Skin of body (tissue), 1 donor: ENCODE measurements at regions not wholly inside any gene's neighbourhood (a gene's known extent, or its start where the extent isn't known, plus 50 kb on each side); places are given as distances from the start of the nearest gene placed in this dataset.
"Not testable (repeated sequence)": the region's sequence is repeated elsewhere in the genome, so short reads cannot be mapped to it uniquely, and the experiment has no call there.

ENCODE experiments used
- DNase-seq: peaks from one replicate; lab custom pipeline; 2025; lab: John Stamatoyannopoulos, UW

GRCh38 chr6:140011537-140011936 is 637.1 kb upstream of the CITED2 start:
- DNase-seq, result no peak

DNA sequence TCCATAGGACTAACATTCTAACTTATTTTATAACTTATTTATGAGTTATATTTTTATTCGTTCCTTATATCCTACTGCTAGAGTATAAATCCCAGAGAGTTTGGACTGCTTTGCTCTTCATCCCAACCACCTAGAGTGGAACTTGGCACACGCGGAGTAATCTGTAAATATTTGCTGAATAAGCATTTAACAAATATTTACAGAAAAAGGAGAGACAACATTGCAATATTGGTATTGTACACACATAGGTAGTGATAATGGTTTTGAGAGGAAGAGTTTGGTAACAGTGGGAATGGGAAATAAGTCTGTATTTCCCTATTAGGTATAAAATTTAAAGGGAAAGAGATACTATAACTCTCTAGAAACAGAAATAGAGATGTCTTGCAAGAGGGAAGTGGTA is 634.8 kb upstream of the CITED2 start:
- DNase-seq, result no peak

DNA sequence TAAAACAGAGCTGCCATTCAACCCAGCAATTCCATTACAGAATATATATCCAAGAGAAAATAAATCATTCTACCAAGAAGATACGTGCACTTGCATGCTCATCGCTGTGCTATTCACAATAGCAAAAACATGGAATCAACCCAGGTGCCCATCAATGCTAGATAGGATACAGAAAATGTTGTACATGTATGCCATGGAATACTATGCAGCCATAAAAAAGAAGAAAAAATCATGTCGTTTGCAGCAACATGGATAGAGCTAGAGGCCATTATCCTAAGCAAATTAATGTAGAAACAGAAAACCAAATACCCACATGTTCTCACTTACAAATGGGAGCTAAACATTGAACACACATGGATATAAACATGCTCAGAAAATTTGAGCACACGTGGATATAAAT is 633.1 kb upstream of the CITED2 start:
- DNase-seq, result no peak

GRCh38 chr6:140003217-140003616 is 628.8 kb upstream of the CITED2 start:
- DNase-seq, result no peak

DNA sequence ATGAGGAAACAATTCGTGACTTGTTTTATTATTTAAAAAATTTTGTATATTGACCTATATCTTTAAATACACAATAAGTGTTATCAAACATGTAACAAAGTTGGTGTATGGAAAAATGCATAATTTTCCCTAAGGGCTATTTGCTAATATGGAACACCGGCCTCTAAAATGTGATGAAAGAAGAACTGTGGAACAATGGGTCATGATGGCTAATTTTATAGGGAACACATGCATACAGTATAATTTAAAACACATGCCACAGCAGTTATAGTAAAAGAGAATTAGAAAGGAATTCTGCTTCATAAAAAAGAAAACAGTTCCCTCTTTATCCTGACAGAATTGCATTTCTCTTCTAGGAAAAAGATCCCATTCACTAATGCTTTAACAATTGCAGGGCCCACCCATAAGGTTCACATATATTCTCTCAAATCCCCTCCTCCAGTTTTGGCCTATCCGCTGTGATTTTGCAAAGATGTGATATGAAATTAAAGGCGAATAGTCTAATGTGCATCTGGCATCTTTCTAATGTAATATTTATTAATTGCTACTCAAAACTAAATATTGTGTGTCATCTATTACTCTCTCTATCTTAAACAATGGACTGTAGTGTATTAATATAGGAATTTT is 628.1 kb upstream of the CITED2 start:
- DNase-seq, result peak; percentile 92

- DNase-seq, result peak; percentile 90
Observed at GRCh38 chr6:140001821-140002341, 627.4 kb upstream of the CITED2 start.

DNA sequence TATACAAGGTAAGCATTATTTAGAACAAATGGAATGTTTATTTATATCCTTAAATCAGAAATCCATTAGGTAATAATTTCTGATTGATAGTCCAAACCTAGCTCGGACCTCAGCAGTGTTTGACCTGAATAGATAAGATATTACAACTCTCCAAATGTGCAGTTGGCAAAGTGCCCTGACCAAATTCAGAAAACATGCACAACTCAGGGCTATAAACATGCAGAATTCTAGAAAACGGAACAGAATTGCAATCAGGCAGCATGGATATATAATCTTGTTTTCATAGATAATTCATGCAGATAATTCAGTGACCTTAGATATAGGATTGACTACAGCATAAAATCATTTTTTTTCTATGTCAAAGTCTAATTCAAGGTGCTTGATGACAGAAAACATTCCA is 626.6 kb upstream of the CITED2 start:
- peak; percentile 6 for DNase-seq

- DNase-seq, result not testable (repeated sequence)
Observed at GRCh38 chr6:139999661-140000060, 625.2 kb upstream of the CITED2 start.

DNA sequence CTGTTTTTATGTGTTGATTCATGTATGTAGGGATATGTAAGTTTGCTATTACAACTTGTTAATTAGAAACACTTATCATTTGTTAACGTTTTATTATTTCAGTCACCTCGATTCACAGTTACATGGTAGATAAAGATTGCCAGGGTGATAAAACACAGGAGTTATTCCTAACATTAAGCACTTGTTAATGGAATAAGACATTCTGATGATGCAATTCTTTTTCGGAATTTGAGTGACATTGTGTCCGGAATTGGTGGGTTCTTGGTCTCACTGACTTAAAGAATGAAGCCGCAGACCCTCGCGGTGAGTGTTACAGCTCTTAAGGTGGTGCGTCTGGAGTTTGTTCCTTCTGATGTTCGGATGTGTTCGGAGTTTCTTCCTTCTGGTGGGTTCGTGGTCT is 624.0 kb upstream of the CITED2 start:
- DNase-seq, result not testable (repeated sequence)

GRCh38 chr6:139996253-139996834 is 621.9 kb upstream of the CITED2 start:
- no peak for DNase-seq

DNA sequence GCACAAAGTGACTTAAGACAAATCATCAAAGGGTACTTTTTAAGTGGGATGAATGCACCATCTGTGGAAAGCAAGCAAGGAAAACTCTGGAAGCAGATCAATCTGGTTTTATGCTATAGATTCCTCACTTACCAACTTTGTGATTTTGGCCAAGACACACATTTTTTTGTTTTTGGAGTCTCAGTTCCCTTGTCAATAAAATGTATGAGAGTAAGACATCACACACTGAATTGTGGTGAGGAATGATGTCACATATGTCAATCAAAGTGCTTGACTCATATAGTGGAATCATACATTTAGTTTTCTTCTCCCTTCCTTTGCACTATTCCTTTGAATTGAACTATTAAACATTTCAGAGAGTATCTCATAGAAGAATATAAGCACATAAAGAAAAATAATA is 620.5 kb upstream of the CITED2 start:
- DNase-seq, result no peak

- peak; percentile 19 for DNase-seq
Observed at GRCh38 chr6:139990856-139991465, 616.5 kb upstream of the CITED2 start.

- DNase-seq, result no peak
Observed at GRCh38 chr6:139990026-139990686, 615.7 kb upstream of the CITED2 start.

DNA sequence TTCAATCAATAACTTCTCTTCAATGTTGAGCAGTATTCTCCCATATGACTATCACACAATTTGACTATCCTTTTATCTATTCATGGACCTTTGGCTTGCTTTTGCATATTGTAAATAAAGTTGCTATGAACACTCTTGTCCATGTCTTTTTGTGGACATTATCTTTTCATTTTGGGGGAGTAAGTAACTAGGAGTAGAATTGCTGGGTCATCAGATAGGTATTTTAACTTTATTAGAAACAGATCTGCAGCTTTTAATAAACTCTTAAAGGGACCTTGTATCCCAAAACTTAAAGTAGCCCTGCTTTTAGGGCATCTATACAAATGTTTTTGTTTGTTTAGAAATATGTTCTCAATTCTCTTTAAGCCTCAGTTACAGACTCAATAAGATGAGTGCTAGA is 614.2 kb upstream of the CITED2 start:
- no peak for DNase-seq

DNA sequence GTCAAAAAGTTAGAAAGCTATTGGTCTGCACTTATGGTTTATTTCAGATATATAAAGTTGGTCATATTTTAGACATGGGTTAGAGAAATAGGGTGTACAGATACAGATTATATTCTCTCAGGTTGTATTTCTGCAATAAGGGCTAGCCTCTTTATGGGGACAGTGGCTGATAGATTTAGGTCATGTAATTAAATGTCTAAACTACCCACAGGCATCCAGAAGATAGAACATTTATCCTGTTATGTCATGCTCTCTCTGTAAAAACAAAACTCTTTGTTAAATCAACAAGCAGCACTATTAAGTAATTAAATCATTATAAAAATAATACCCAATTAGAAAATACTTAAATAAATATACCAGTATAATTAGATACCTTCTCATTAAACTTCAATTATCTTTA is 612.6 kb upstream of the CITED2 start:
- DNase-seq, result no peak

DNA sequence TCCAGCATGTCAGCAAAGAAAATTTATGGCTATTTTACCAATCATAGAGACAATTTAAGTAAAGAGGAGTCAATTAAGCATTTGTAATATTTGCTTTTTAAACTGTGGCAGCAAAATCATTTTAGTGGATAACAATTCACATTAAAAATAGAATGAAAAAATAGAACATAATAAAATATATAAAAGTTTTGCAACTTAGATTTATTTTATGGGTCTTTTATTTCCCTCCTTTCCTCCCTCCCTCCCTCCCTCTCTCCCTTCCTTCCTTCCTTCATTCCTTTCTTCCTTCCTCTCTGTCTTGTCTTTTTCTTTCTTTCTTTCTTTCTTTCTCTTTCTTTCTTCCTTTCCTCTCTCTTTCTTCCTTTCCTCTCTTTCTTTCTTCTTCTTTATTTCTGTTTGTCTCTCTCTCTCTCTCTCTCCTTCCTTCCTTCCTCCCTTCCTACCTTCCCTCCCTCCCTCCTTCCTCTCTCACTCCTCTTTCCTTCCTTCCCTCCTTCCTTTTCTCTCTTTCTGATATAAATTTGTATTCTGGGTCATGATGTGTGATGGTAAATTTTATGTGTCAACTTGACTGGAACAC is 610.9 kb upstream of the CITED2 start:
- no peak for DNase-seq

GRCh38 chr6:139984317-139984716 is 609.9 kb upstream of the CITED2 start:
- DNase-seq, result no peak

GRCh38 chr6:139983555-139984276 is 609.3 kb upstream of the CITED2 start:
- peak; percentile 60 for DNase-seq

DNA sequence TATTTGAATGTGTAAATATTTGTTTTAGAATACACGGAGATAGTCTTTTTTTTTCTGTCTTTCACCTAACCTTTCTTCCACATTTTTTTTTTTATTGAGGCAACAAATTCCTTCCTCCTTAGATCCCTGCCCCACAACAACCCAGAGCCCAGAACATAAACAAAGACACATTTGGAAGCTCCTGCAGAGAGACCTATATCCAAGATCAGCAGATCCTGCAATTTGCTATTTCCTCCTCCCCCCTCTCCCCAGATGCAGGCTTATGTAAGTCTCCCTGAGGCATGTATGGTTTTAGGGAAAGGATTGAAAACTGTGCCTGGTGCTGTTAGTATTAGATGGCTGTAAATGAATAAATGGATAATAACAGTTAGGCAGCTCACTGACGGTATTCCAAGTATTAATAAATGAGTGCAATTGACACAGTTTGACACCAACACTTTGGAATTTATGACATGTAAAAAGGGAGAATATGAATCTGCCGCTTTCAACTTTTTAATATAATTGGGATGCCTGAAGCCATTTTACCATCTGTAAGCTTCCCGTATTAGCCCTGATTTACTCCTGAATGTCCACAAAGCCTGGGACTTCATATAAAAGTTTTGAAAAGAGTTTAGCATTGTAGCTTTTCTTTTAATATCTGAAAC is 608.3 kb upstream of the CITED2 start:
- peak; percentile 65 for DNase-seq

DNA sequence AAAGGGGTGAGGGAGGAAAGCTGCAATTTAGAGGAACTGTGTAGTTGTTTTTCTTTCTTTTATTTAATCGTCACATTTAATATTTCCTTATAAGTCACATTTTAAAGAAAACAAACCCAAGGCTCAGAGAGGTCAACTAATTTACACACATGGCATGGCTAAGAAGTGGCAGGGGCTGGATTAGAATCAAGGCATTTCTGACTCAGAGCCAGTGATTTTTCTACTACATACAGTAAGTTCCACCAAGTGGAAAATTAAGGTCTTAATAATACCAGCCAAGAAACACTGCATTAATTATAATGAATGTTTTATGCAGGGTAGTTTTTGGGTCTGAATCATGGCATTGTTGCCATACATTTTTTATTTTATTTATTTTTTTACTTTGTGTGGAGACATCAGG is 607.7 kb upstream of the CITED2 start:
- no peak for DNase-seq

- peak; percentile 80 for DNase-seq
Observed at GRCh38 chr6:139981768-139982181, 607.3 kb upstream of the CITED2 start.
